ENCODE measurements at regions not wholly inside any gene's neighbourhood (a gene's known extent, or its start where the extent isn't known, plus 50 kb on each side); places are given as distances from the start of the nearest gene placed in this dataset.

DNA sequence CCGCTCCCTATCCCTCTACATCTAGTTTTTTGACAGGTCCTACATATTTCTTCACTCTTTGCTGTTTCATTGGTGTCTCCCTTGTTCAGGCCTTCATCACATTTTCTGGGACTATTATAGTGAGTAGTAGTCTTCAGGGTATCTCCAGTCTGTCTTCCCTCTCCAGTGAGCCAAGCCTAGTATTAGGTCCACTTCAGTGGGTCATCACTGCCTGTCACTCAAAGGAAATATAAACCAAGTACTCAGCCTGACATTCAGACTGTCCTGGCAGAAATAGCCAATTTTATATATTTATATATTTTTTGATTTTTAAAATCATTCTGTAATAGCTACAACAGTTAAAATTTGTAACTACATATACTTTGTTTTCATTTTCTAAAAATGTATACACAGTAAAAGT, 137.8 kb downstream of the CYB561 start:
- Histone ChIP-seq H3K36me3 (ENCODE audit: control insufficient read depth, insufficient read depth, low read length) (no peaks in the 10 kb centered on the region), H3K27ac (no peak overlapping the region), H3K79me2 (peaks cover 15% of the 10 kb centered on the region), H2AFZ (no peak overlapping the region), H3K9me3 (ENCODE audit: control insufficient read depth, low read length) (no peaks in the 10 kb centered on the region), H3K4me3 (ENCODE audit: low read depth, low read length) (no peak overlapping the region), H3K4me2 (ENCODE audit: low read length) (no peak overlapping the region), H3K27me3 (ENCODE audit: control insufficient read depth, insufficient read depth, low read length) (no peaks in the 10 kb centered on the region), H3K4me1 (no peaks in the 10 kb centered on the region), H3K9ac (no peak overlapping the region)
- TF ChIP-seq, protein P1, sequence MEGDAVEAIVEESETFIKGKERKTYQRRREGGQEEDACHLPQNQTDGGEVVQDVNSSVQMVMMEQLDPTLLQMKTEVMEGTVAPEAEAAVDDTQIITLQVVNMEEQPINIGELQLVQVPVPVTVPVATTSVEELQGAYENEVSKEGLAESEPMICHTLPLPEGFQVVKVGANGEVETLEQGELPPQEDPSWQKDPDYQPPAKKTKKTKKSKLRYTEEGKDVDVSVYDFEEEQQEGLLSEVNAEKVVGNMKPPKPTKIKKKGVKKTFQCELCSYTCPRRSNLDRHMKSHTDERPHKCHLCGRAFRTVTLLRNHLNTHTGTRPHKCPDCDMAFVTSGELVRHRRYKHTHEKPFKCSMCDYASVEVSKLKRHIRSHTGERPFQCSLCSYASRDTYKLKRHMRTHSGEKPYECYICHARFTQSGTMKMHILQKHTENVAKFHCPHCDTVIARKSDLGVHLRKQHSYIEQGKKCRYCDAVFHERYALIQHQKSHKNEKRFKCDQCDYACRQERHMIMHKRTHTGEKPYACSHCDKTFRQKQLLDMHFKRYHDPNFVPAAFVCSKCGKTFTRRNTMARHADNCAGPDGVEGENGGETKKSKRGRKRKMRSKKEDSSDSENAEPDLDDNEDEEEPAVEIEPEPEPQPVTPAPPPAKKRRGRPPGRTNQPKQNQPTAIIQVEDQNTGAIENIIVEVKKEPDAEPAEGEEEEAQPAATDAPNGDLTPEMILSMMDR (IDR thresholded peaks at IDR 0.05): no peak

DNA sequence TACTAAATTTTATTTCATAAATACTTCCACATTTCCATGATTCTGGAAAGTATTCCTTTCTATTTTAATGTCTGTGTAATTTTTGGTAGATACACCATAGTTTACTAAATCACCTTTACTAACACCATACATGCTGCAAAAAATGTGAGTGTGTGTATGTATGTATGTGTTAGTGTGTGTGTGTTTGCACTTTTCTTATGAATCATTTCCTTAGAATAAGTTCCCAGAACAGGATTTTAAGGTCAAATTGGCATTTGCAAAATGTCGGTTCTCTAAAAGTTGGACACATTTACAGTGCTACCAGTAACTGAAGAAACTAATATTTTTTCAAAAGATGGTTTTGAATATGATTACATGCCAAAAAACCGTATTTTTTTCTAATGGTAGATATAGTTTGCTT, 137.1 kb downstream of the CYB561 start:
- H3K27me3 ChIP-seq (ENCODE audit: control insufficient read depth, insufficient read depth, low read length): no peaks in the 10 kb centered on the region
- TF ChIP-seq, protein P1 (IDR thresholded peaks at IDR 0.05): no peak
- peaks cover 11% of the 10 kb centered on the region for H3K79me2 ChIP-seq

DNA sequence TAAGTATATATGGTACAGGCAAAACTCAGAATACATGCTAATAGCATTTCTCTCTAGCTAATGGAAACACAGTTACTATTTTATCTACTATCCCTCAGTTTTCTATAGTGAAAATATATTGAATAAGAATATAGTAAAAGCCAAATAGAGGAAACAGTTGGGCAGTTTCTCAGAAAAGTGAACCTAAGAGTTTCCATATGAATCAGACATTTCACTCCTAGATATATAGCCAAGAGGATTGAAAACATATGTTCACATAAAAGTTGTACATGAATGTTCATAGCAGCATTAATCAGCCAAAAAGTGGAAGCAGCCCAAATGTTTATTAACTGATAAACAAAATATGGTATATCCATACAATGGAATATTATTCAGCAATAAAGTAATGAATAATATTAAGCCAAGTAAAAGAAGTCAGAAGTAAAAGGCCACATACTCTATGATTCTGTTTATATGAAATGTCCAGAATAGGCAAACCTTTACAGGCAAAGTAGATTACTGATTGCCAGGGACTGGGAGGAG, 134.6 kb downstream of the CYB561 start:
- H3K4me1 ChIP-seq: no peaks in the 10 kb centered on the region
- H3K79me2 ChIP-seq: peaks cover 6% of the 10 kb centered on the region
- H3K4me2 ChIP-seq (ENCODE audit: low read length): no peak overlapping the region
- no peaks in the 10 kb centered on the region for H3K9me3 ChIP-seq (ENCODE audit: control insufficient read depth, low read length)
- no peak overlapping the region for H2AFZ ChIP-seq
- TF ChIP-seq, protein P1 (IDR thresholded peaks at IDR 0.05): no peak
- H3K27me3 ChIP-seq (ENCODE audit: control insufficient read depth, insufficient read depth, low read length): no peaks in the 10 kb centered on the region
- H3K36me3 ChIP-seq (ENCODE audit: control insufficient read depth, insufficient read depth, low read length): no peaks in the 10 kb centered on the region
- H3K9ac ChIP-seq: no peak overlapping the region
- H3K4me3 ChIP-seq (ENCODE audit: low read depth, low read length): no peak overlapping the region
- no peak overlapping the region for H3K27ac ChIP-seq

More for the DNA sequence above, 137.1 kb downstream of the CYB561 start:
- Histone ChIP-seq H3K4me2 (ENCODE audit: low read length) (no peak overlapping the region), H3K36me3 (ENCODE audit: control insufficient read depth, insufficient read depth, low read length) (no peaks in the 10 kb centered on the region), H3K4me1 (no peaks in the 10 kb centered on the region), H3K27ac (no peak overlapping the region), H3K4me3 (ENCODE audit: low read depth, low read length) (no peak overlapping the region), H3K9ac (no peak overlapping the region), H3K9me3 (ENCODE audit: control insufficient read depth, low read length) (no peaks in the 10 kb centered on the region), H2AFZ (no peak overlapping the region)

DNA sequence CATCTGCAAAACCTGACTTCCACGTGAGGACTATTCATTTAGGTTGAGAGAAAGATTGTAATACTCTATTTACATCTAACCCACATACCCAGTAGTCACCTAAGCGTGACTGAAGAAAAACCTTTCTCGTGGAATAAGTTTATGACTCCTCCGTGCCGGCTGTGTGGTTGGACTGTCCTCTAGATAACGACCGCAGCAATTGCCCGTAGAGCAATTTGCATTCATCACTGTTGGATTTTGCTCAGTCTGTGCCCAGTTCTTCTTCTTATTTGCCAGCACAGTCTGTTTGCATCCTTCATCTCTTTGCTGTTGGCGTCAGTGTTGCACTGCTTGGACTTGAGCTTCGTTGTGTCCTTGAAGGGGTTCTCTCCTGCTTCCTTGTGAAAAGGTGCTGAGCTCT, 131.3 kb downstream of the CYB561 start:
- Histone ChIP-seq H3K4me2 (ENCODE audit: low read length) (no peak overlapping the region), H3K4me3 (ENCODE audit: low read depth, low read length) (no peak overlapping the region), H3K27ac (no peak overlapping the region), H3K9ac (no peak overlapping the region), H2AFZ (no peak overlapping the region), H3K4me1 (no peaks in the 10 kb centered on the region), H3K9me3 (ENCODE audit: control insufficient read depth, low read length) (no peaks in the 10 kb centered on the region), H3K27me3 (ENCODE audit: control insufficient read depth, insufficient read depth, low read length) (no peaks in the 10 kb centered on the region), H3K36me3 (ENCODE audit: control insufficient read depth, insufficient read depth, low read length) (no peaks in the 10 kb centered on the region), H3K79me2 (peaks cover 3% of the 10 kb centered on the region)
- TF ChIP-seq, protein P1 (IDR thresholded peaks at IDR 0.05): no peak

DNA sequence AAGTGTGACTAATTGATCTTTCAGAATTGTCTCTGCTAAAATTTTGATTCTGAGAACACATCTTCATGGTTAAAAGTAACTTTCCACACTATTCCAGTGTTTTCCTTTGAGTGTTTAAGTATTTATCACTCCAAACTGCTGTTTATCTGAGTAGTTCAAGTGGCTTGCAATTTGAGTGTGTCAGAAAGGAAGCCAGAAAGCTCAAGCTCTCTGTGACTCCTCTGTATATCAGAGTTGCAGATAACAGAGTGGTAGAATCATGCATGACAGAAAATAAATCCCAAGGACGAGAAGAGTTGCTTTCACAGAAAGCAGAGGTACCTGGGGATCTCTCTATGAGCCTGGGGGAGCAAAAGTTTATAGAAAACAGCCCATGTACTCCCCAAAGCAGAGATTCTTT, 130.0 kb downstream of the CYB561 start:
- H3K9me3 ChIP-seq (ENCODE audit: control insufficient read depth, low read length): no peaks in the 10 kb centered on the region
- H2AFZ ChIP-seq: no peak overlapping the region
- H3K79me2 ChIP-seq: peaks cover 3% of the 10 kb centered on the region
- H3K27ac ChIP-seq: no peak overlapping the region
- no peaks in the 10 kb centered on the region for H3K4me1 ChIP-seq
- H3K4me3 ChIP-seq (ENCODE audit: low read depth, low read length): no peak overlapping the region
- H3K9ac ChIP-seq: no peak overlapping the region
- TF ChIP-seq, protein P1 (IDR thresholded peaks at IDR 0.05): no peak
- no peak overlapping the region for H3K4me2 ChIP-seq (ENCODE audit: low read length)
- no peaks in the 10 kb centered on the region for H3K27me3 ChIP-seq (ENCODE audit: control insufficient read depth, insufficient read depth, low read length)
- no peaks in the 10 kb centered on the region for H3K36me3 ChIP-seq (ENCODE audit: control insufficient read depth, insufficient read depth, low read length)
